Stimulated activated CD4-positive, alpha-beta T cell treated with anti-CD3 and anti-CD28 coated beads, Interleukin-1b, Interleukin-23, amount 100 ng/mL, for 1 hour (primary cell): ENCODE measurements at regions not wholly inside any gene's neighbourhood (a gene's known extent, or its start where the extent isn't known, plus 50 kb on each side); places are given as distances from the start of the nearest gene placed in this dataset.
"Not testable (repeated sequence)": the region's sequence is repeated elsewhere in the genome, so short reads cannot be mapped to it uniquely, and the experiment has no call there.

Experiments used
- DNase-seq, 2 donors: peaks; one replicate each; pipeline ENCODE4 v3.0.0-alpha.2; 2020; ENCODE audit warnings: low read depth in 2 of 2

GRCh38 chrX:42832764-42833549 is 55.0 kb upstream of the PPP1R2C start:
- DNase-seq = no peak

- DNase-seq = not testable (repeated sequence)
Observed at GRCh38 chrX:42833550-42833940, 55.6 kb upstream of the PPP1R2C start.

- DNase-seq = no peak
Observed at GRCh38 chrX:42837101-42837726, 59.3 kb upstream of the PPP1R2C start.

GRCh38 chrX:42837747-42838146 is 59.8 kb upstream of the PPP1R2C start:
- no peak for DNase-seq

GRCh38 chrX:42839632-42840031 is 61.7 kb upstream of the PPP1R2C start:
- no peak for DNase-seq

- DNase-seq = no peak
Observed at GRCh38 chrX:42846741-42847140, 68.8 kb upstream of the PPP1R2C start.

- DNase-seq = no peak
Observed at GRCh38 chrX:42855259-42855658, 77.3 kb upstream of the PPP1R2C start.

- no peak for DNase-seq
Observed at GRCh38 chrX:42857766-42858165, 79.8 kb upstream of the PPP1R2C start.

GRCh38 chrX:42869011-42869410 is 91.0 kb upstream of the PPP1R2C start:
- DNase-seq = no peak

GRCh38 chrX:42869659-42870476 is 91.9 kb upstream of the PPP1R2C start:
- DNase-seq = no peak

GRCh38 chrX:42886519-42886918 is 108.6 kb upstream of the PPP1R2C start:
- no peak for DNase-seq

- no peak for DNase-seq
Observed at GRCh38 chrX:42900947-42901346, 123.0 kb upstream of the PPP1R2C start.

GRCh38 chrX:42902513-42902912 is 124.5 kb upstream of the PPP1R2C start:
- DNase-seq = no peak

GRCh38 chrX:42920752-42921151 is 142.8 kb upstream of the PPP1R2C start:
- DNase-seq = no peak

- DNase-seq = no peak
Observed at GRCh38 chrX:42930071-42930470, 152.1 kb upstream of the PPP1R2C start.

- no peak for DNase-seq
Observed at GRCh38 chrX:42930951-42931350, 153.0 kb upstream of the PPP1R2C start.

GRCh38 chrX:42933187-42933586 is 155.2 kb upstream of the PPP1R2C start:
- DNase-seq = no peak

- no peak for DNase-seq
Observed at GRCh38 chrX:42934020-42934726, 156.2 kb upstream of the PPP1R2C start.

GRCh38 chrX:42941671-42942070 is 163.7 kb upstream of the PPP1R2C start:
- DNase-seq = no peak

- DNase-seq = no peak
Observed at GRCh38 chrX:42943051-42943974, 165.3 kb upstream of the PPP1R2C start.
